Nephron (organoid): ENCODE measurements at regions not wholly inside any gene's neighbourhood (a gene's known extent, or its start where the extent isn't known, plus 50 kb on each side); places are given as distances from the start of the nearest gene placed in this dataset.

Experiments
- H3K27ac Mint-ChIP-seq, 3 experiments: 2 replicates each; pipeline ENCODE4 v1.8.0; 2020; ENCODE audit warnings: mixed read lengths in 3 of 3, mild to moderate bottlenecking in 2 of 3, moderate library complexity in 1 of 3
- H3K27me3 Mint-ChIP-seq: 2 replicates; pipeline ENCODE4 v1.8.0; 2021; ENCODE audit warnings: low read depth, mild to moderate bottlenecking, moderate library complexity, mixed read lengths
- H3K36me3 Mint-ChIP-seq: 2 replicates; pipeline ENCODE4 v1.8.0; 2020; ENCODE audit warnings: low read depth, mixed read lengths
- H3K4me1 Mint-ChIP-seq: 2 replicates; pipeline ENCODE4 v1.8.0; 2020; ENCODE audit warnings: mixed read lengths
- H3K4me3 Mint-ChIP-seq, 3 experiments: 2 replicates each; pipeline ENCODE4 v1.8.0; 2020; ENCODE audit warnings: mild to moderate bottlenecking in 3 of 3, mixed read lengths in 3 of 3, moderate library complexity in 2 of 3
- H3K9me3 Mint-ChIP-seq: 2 replicates; pipeline ENCODE4 v1.8.0; 2020; ENCODE audit warnings: mixed read lengths
- CTCF ChIP-seq, 3 experiments: fragments of 200-600 bp; sonication (generic); IDR thresholded peaks; one replicate each; pipeline ENCODE4 v1.5.0; 2021; ENCODE audit warnings: antibody characterized with exemption in 3 of 3; ENCODE audit not compliant: unreplicated experiment in 3 of 3

- H3K4me1 Mint-ChIP-seq = no peaks in the 10 kb centered on the region
- H3K27me3 Mint-ChIP-seq = peaks cover 4% of the 10 kb centered on the region
- TF ChIP-seq CTCF (IDR thresholded peaks at IDR 0.05; ENCODE audit: unreplicated experiment in 3 of 3) = no peak
- peaks cover 10% of the 10 kb centered on the region for H3K9me3 Mint-ChIP-seq
- H3K4me3 Mint-ChIP-seq = no peak overlapping the region
- H3K36me3 Mint-ChIP-seq = no peaks in the 10 kb centered on the region
- no peak overlapping the region for H3K27ac Mint-ChIP-seq
These were observed 197.8 kb downstream of the ZNF648 start for GRCh38 chr1:181863736-181864135.

DNA sequence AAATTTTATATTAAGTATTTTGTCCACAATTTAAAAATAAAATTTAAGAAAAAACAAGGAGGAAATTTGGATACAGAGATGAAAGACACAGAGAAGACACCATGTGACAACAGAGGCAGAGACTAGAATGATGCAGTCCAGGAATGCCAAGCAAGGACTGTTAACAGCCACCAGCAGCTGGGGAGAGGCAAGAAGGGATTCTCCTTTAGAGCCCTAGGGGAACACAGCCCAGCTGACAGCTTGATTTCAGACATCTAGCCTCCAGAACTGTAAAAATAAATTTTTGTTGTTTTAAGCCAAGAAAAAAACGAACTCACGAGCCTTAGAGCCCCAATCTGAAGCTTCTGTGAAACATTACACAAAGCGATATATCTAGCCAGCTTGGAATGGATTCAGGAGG is 198.5 kb downstream of the ZNF648 start:
- no peak overlapping the region for H3K4me3 Mint-ChIP-seq
- H3K27me3 Mint-ChIP-seq = no peaks in the 10 kb centered on the region
- no peaks in the 10 kb centered on the region for H3K36me3 Mint-ChIP-seq
- no peak for TF ChIP-seq CTCF (IDR thresholded peaks at IDR 0.05; ENCODE audit: unreplicated experiment in 3 of 3)
- peaks cover 10% of the 10 kb centered on the region for H3K9me3 Mint-ChIP-seq
- H3K27ac Mint-ChIP-seq = no peak overlapping the region
- no peaks in the 10 kb centered on the region for H3K4me1 Mint-ChIP-seq

GRCh38 chr1:181858135-181858534 is 203.4 kb downstream of the ZNF648 start:
- Mint-ChIP-seq H3K27me3 (no peaks in the 10 kb centered on the region), H3K27ac (no peak overlapping the region), H3K4me3 (no peak overlapping the region), H3K4me1 (no peaks in the 10 kb centered on the region), H3K36me3 (no peaks in the 10 kb centered on the region), H3K9me3 (peaks cover 21% of the 10 kb centered on the region)
- no peak for TF ChIP-seq CTCF (IDR thresholded peaks at IDR 0.05; ENCODE audit: unreplicated experiment in 3 of 3)
